Posterior vena cava (tissue), 2 donors: ENCODE measurements at regions not wholly inside any gene's neighbourhood (a gene's known extent, or its start where the extent isn't known, plus 50 kb on each side); places are given as distances from the start of the nearest gene placed in this dataset.
"Not testable (repeated sequence)": the region's sequence is repeated elsewhere in the genome, so short reads cannot be mapped to it uniquely, and the experiment has no call there.

Source experiments
- DNase-seq: peaks from one replicate; pipeline ENCODE4 v3.0.0-alpha.2; 2020; ENCODE audit warnings: low spot score
- intact Hi-C, 2 donors: fragments of 100-400 bp; cut with DNase I; formaldehyde crosslinking; loops; one replicate each; pipeline versions ENCODE4 v1.14.1 to v1.14.2; 2022 to 2023
- donor health status: DM: yes; HTN: yes; CAD: no.
- donor health status: DM: yes; HTN: yes; CAD: no.

DNA sequence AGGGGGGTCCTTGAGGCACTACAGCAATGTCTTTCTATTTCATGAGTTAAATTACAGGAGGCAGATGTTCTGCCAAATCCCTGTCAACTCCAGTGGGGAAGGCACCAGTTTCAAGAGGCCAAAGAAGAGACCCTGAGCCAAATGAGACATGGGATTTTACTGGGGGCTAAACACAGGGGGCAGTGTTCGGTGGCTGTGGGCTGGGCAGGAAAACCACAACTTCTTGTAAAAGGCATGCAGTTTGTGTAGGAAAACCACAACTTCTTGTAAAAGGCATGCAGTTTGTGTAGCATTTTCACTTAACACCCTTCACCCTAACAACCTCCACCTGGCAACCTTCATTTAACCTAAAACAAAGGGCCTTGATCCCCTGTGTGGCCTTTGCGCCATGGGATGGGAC is 61.0 kb downstream of the POLR2M start:
- intact Hi-C loops: no loop called here
- no peak for DNase-seq

DNA sequence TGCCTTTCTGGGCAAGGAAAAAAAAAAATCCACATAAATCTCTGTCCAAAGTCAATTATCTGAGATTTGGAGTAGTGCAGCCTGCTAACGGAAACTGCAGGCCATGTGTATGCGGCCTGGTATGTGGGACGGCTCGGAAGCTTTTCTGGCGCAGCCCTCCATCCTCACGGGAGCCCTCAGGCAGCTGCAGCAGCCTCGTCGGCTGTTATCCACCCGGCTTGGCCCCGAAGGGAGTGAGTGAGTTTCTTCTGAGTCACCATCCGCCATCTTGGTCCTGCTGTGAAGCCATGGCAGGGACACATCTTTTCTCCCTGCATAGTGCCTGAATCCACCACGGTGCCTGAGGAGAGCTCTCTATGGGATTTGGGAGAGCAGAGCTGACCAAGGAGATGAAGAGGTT is 62.8 kb downstream of the POLR2M start:
- peak; percentile 93 for DNase-seq
- intact Hi-C loops: no loop called here

- DNase-seq: no peak
- intact Hi-C loops: no loop called here
These were observed 64.0 kb downstream of the POLR2M start for GRCh38 chr15:57770495-57770894.

GRCh38 chr15:57772223-57772957 is 65.9 kb downstream of the POLR2M start:
- DNase-seq: no peak
- intact Hi-C loops: no loop called here

DNA sequence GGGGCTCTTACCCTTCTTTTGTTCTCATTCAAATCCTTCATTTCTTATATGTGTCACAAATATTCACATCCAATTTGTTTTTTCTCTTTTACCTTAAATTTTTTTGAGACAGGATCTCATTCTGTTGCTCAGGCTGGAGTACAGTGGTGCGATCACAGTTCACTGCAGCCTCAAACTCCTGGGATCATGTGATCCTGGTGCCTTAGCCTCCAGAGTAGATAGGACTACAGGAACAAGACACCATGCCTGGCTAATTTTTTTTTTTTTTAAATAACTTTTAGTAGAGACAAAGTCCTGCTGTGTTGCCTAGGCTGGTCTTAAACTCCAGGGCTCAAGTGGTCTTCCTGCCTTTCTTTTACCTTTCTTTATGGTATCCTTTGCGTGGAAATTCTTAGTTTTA is 66.5 kb downstream of the POLR2M start:
- intact Hi-C loops: no loop called here
- DNase-seq: no peak

GRCh38 chr15:57777003-57777402 is 70.5 kb downstream of the POLR2M start:
- intact Hi-C loops: no loop called here
- no peak for DNase-seq

- intact Hi-C loops: no loop called here
- no peak for DNase-seq
These were observed 74.0 kb downstream of the POLR2M start for GRCh38 chr15:57780471-57780870.

DNA sequence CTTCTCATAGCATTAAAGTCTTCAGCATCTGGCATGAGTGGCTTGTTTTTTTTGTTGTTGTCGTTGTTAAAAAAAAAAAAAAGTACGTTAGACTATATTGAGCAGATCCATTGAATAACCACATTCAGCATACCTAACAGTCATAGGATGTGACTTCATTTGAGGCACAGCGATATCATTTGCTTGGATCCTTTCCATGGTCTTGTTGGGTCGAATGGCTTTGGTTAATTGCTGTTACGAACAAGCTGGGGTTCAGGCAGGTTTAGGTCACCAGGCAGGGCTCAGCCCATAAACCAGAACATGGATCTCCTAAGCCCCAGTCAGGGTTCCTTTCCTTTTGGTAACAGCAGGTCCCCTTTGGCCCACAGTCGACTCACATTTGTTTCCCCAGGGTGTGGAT is 76.2 kb downstream of the POLR2M start:
- intact Hi-C loops: no loop called here
- no peak for DNase-seq

DNA sequence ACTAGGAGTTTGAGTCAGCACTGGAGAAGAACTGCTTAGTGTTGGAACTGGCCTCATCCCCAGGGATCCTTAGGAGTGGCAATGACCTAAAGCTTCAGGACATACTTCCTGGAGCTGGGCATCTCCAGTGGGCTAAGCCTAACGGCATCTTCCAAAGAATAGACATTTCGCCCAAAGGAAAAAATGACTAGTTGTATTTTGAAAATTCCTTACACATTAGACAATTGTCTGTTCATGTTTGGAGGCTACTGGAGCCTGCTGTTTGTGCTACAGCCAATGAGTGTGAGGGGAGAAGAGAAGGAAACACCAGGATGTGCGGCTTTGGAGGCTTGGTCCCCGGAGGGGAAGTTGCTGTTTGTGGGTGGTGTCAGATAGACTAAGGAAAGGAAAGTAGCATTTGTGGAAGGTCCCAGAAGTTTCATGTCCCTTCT is 77.6 kb downstream of the POLR2M start:
- intact Hi-C loops: no loop called here
- no peak for DNase-seq

DNA sequence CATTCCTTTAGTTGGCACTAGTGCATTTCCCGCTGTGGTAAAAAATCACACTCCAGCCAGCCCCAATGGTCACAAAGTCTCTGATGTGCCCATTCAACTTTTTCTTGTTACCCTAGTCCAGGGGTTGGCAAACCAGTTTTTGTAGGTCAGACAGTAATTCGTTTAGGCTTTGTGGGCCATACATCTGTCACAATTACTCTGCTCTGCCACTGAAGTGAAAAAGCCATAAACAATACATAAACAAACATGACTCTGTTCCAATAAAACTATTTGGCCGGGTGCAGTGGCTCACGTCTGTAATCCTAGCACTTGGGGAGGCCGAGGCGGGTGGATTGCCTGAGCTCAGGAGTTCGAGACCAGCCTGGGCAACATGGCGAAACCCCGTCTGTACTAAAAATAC is 78.5 kb downstream of the POLR2M start:
- intact Hi-C loops: no loop called here
- DNase-seq: no peak

GRCh38 chr15:57785959-57786358 is 79.4 kb downstream of the POLR2M start:
- DNase-seq: no peak
- intact Hi-C loops: no loop called here

GRCh38 chr15:57789225-57789624 is 82.7 kb downstream of the POLR2M start:
- DNase-seq: no peak
- intact Hi-C loops: no loop called here

GRCh38 chr15:57792724-57793449 is 86.4 kb downstream of the POLR2M start:
- intact Hi-C loops: no loop called here

GRCh38 chr15:57795261-57795660 is 88.7 kb downstream of the POLR2M start:
- DNase-seq: no peak
- intact Hi-C loops: no loop called here

More at GRCh38 chr15:57792724-57793449, 86.4 kb downstream of the POLR2M start:
- no peak for DNase-seq

- DNase-seq: no peak
- intact Hi-C loops: no loop called here
These were observed 89.6 kb downstream of the POLR2M start for GRCh38 chr15:57796146-57796545.

- no peak for DNase-seq
These were observed 90.6 kb downstream of the POLR2M start for GRCh38 chr15:57797110-57797509.

DNA sequence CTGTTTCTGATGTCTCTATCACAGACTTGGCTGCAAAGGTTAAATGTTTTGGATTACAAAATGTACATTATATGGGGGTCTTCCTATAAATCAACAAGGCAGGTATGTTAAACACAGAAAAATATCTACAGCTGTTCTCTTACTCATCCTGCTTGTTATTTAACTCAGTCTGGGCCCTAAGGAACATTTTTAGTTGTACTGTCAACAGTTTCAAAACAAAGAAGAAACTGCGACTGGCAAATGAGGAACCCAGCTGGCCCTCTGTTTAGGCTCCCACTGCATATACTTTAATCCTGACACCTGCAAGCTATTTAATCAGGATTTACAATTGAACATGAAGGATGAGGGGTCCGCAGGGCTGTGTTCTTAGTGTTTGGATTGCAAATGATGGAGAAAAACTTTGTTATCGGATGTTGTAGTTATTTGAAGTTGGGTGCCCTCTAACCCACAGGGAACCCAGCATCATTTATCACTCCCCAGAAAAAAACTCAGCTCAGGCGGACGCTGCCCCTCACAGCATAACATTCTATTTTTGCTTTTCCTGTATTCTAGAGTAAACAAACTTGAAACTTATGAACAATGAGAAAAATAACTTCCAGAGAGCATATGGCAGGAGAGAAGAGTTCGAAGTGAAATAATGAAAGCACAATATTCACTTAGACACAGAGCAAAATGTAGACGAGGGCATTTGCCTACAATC is 91.2 kb downstream of the POLR2M start:
- intact Hi-C loops: no loop called here
- no peak for DNase-seq

More at GRCh38 chr15:57797110-57797509, 90.6 kb downstream of the POLR2M start:
- intact Hi-C loops: no loop called here

- no peak for DNase-seq
- intact Hi-C loops: no loop called here
These were observed 99.5 kb downstream of the POLR2M start for GRCh38 chr15:57806003-57806402.

DNA sequence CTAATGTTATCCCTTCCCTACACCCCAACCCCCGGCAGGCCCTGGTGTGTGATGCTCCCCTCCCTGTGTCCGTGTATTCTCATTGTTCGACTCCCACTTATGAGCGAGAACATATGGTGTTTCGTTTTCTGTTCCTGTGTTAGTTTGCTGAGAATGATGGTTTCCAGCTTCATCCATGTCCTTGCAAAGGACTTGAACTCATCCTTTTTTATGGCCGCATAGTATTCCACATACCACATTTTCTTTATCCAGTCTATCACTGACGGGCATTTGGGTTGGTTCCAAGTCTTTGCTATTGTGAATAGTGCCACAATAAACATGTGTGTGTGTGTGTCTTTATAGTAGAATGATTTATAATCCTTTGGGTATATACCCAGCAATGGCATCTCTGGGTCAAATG is 102.8 kb downstream of the POLR2M start:
- DNase-seq, intact Hi-C loops: not testable (repeated sequence)

DNA sequence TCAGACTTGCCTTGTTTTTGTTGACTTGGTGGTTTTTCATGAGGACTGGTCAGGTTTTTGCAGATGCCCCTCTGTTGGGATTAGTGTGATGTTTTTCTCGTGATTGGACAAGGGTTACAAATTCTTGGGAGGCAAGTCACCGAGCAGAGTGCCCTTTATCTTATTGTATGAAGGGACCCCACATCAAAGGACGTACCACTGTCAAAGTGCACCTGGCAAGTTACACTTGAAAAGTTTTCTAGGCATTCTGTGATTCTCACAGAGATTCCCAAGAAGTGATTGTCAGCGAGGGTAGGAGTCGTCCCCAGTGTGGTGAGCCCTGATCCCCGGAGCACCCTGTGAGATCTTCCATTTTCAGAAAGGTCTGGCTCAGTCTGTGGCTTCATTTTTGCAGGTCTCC is 110.1 kb downstream of the POLR2M start:
- DNase-seq: no peak
- intact Hi-C loops: no loop called here
